HEK293 (cell line): ENCODE measurements at regions not wholly inside any gene's neighbourhood (a gene's known extent, or its start where the extent isn't known, plus 50 kb on each side); places are given as distances from the start of the nearest gene placed in this dataset.

Experiments
- CTCF ChIA-PET: fragments of 350-600 bp; formaldehyde crosslinking; extraction: SDS; loops from one replicate; lab custom pipeline; 2021; ENCODE audit warnings: antibody characterized with exemption; lab: Yijun Ruan, JAX
- POLR2A ChIA-PET: fragments of 300-600 bp; formaldehyde crosslinking; extraction: SDS; loops from one replicate; lab custom pipeline; 2020; ENCODE audit warnings: antibody characterized with exemption, inconsistent platforms; lab: Yijun Ruan, JAX
- H3K27ac ChIP-seq: fragments of 200-500 bp; sonication (Bioruptor generic); 2 replicates; pipeline ENCODE4 v1.5.1; 2014; ENCODE audit warnings: low read depth, low read length, control low read depth, inconsistent platforms; ENCODE audit errors: extremely low read depth
- H3K36me3 ChIP-seq, 2 experiments: fragments of 200-500 bp in 1 of 2; sonication (Bioruptor generic) in 1 of 2; 1 replicate in 1 of 2; 2 replicates in 1 of 2; pipeline ENCODE4 v1.5.1; 2014 to 2017; ENCODE audit warnings: inconsistent platforms in 2 of 2, low read length in 2 of 2; ENCODE audit not compliant: control insufficient read depth in 2 of 2, insufficient read depth in 1 of 2
- H3K4me1 ChIP-seq: fragments of 200-500 bp; sonication (Bioruptor generic); 2 replicates; pipeline ENCODE4 v1.5.1; 2014; ENCODE audit warnings: mild to moderate bottlenecking, low read length, inconsistent platforms; ENCODE audit not compliant: control insufficient read depth, insufficient read depth
- H3K4me3 ChIP-seq: 2 replicates; pipeline ENCODE4 v1.5.1; 2011; ENCODE audit warnings: low read depth, mild to moderate bottlenecking, control low read depth, low read length, moderate library complexity
- H3K9me3 ChIP-seq: fragments of 200-500 bp; sonication (Bioruptor generic); 2 replicates; pipeline ENCODE4 v1.5.1; 2014; ENCODE audit warnings: low read depth, low read length, inconsistent platforms; ENCODE audit not compliant: control insufficient read depth, insufficient read depth
- GLIS2 ChIP-seq: fragments of 450-650 bp; formaldehyde crosslinking; IDR thresholded peaks from 2 replicates; pipeline ENCODE4 v1.5.1; 2016; ENCODE audit warnings: missing biosample characterization, missing genetic modification characterization
- KLF10 ChIP-seq: fragments of 450-650 bp; IDR thresholded peaks from 2 replicates; pipeline ENCODE4 v1.5.1; 2018; ENCODE audit warnings: missing biosample characterization, mild to moderate bottlenecking, missing genetic modification characterization
- SP7 ChIP-seq: fragments of 450-650 bp; formaldehyde crosslinking; IDR thresholded peaks from 2 replicates; pipeline ENCODE4 v1.5.1; 2016; ENCODE audit warnings: missing biosample characterization, missing genetic modification characterization
- ZBTB21 ChIP-seq: fragments of 450-650 bp; formaldehyde crosslinking; IDR thresholded peaks from 2 replicates; pipeline ENCODE4 v1.5.1; 2017; ENCODE audit warnings: missing biosample characterization, missing genetic modification characterization
- ZBTB7A ChIP-seq: fragments of 450-650 bp; formaldehyde crosslinking; IDR thresholded peaks from 2 replicates; pipeline ENCODE4 v1.5.1; 2016; ENCODE audit warnings: low read depth, missing biosample characterization, missing genetic modification characterization
- ZNF138 ChIP-seq: fragments of 450-650 bp; formaldehyde crosslinking; IDR thresholded peaks from 2 replicates; pipeline ENCODE4 v1.5.1; 2016; ENCODE audit warnings: missing biosample characterization, missing genetic modification characterization, borderline replicate concordance
- ZNF146 ChIP-seq: fragments of 450-650 bp; formaldehyde crosslinking; IDR thresholded peaks from 2 replicates; pipeline ENCODE4 v1.5.1; 2016; ENCODE audit warnings: missing biosample characterization, missing genetic modification characterization
- ZNF169 ChIP-seq: fragments of 450-650 bp; formaldehyde crosslinking; IDR thresholded peaks from 2 replicates; pipeline ENCODE4 v1.5.1; 2016; ENCODE audit warnings: missing biosample characterization, missing genetic modification characterization
- ZNF24 ChIP-seq: fragments of 450-650 bp; formaldehyde crosslinking; IDR thresholded peaks from 2 replicates; pipeline ENCODE4 v1.5.1; 2016; ENCODE audit warnings: missing biosample characterization, missing genetic modification characterization
- ZNF311 ChIP-seq: fragments of 450-650 bp; formaldehyde crosslinking; IDR thresholded peaks from 2 replicates; pipeline ENCODE4 v1.5.1; 2017; ENCODE audit warnings: missing biosample characterization, missing genetic modification characterization, borderline replicate concordance
- ZNF433 ChIP-seq: fragments of 450-650 bp; formaldehyde crosslinking; IDR thresholded peaks from 2 replicates; pipeline ENCODE4 v1.5.1; 2016; ENCODE audit warnings: missing biosample characterization, missing genetic modification characterization, low read depth
- ZNF521 ChIP-seq: fragments of 450-650 bp; formaldehyde crosslinking; IDR thresholded peaks from 2 replicates; pipeline ENCODE4 v1.5.1; 2017; ENCODE audit warnings: missing biosample characterization, mild to moderate bottlenecking, missing genetic modification characterization
- ZNF626 ChIP-seq: fragments of 450-650 bp; sonication (Bioruptor Pico); formaldehyde crosslinking; IDR thresholded peaks from 2 replicates; pipeline ENCODE4 v1.5.1; 2018; ENCODE audit warnings: missing biosample characterization, missing genetic modification characterization, inconsistent platforms
- TF ChIP-seq, protein P1 (sequence below): fragments of 450-650 bp; formaldehyde crosslinking; IDR thresholded peaks from 2 replicates; pipeline ENCODE4 v1.5.0; 2017; ENCODE audit warnings: missing biosample characterization, missing genetic modification characterization, borderline replicate concordance
- TF ChIP-seq, protein P2 (sequence below): fragments of 450-650 bp; formaldehyde crosslinking; conservative IDR thresholded peaks from 2 replicates; pipeline ENCODE4 v1.5.1; 2016; ENCODE audit warnings: low read depth, missing biosample characterization, missing genetic modification characterization
- TF ChIP-seq, protein P3 (sequence below): fragments of 450-650 bp; formaldehyde crosslinking; IDR thresholded peaks from 2 replicates; pipeline ENCODE4 v1.5.1; 2016; ENCODE audit warnings: missing biosample characterization, missing genetic modification characterization
- TF ChIP-seq, protein P4 (sequence below): fragments of 450-650 bp; formaldehyde crosslinking; IDR thresholded peaks from 2 replicates; pipeline ENCODE4 v1.5.1; 2016; ENCODE audit warnings: missing biosample characterization, missing genetic modification characterization
- TF ChIP-seq, protein P5 (sequence below): fragments of 450-650 bp; formaldehyde crosslinking; IDR thresholded peaks from 2 replicates; pipeline ENCODE4 v1.5.1; 2016; ENCODE audit warnings: missing biosample characterization, missing genetic modification characterization, borderline replicate concordance

DNA sequence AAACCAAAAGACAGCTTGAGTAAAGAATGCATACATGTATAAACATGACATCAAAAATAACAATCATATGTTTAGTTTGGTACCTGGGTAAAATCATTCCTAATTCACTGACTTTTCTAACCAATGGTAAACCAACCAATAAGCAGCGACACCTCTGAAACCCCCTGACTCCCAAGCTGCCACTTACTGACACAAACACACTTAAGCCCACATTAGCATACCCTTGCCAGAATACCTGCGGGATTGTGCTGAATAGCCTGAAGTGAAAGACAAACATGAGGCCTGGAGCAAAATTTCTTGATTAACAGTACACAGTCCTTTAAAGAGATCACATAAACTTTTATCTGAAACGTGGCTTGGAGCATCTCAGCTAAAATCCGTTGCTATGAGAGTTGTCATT is 902.9 kb downstream of the TMEM182 start:
- POLR2A ChIA-PET: no interaction called here
- CTCF ChIA-PET: no interaction called here

DNA sequence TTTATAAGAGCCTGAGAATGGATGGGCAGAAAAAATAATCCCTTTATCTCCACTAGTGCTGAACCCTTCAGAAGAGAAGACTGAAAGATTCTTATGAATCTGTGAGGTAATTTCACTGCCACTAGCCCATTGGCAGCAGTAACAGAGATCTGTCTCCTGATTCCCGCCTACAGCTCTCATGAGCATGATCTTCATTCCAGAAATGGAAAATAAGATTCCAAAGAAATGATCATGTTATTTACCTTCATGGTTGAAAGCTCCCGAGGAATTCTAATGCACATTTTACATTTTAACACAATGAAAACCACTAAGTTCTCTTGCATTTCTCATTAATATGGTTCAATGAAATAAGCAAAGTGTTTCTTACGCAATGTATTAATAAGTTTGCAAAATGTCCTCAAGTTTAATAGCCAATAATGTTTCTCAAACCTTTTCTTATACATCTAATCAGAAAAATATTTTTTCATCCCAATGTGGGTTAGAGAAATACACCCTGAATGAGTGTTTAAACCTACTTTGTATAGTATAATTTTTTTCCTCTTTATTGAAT is 905.6 kb downstream of the TMEM182 start:
- Histone ChIP-seq H3K4me3 (no peak overlapping the region), H3K27ac (no peak overlapping the region), H3K9me3 (no peaks in the 10 kb centered on the region), H3K36me3 (no peaks in the 10 kb centered on the region), H3K4me1 (no peaks in the 10 kb centered on the region)
- ChIA-PET CTCF (no interaction called here), POLR2A (no interaction called here)
- TF ChIP-seq ZNF433 (tag by site-specific recombination) (no peak), ZBTB21 (tag by site-specific recombination) (no peak), KLF10 (tag by site-specific recombination) (no peak), ZNF311 (tag by site-specific recombination) (no peak), SP7 (tag by site-specific recombination) (no peak), ZNF169 (tag by site-specific recombination) (no peak)
- TF ChIP-seq, protein P1, sequence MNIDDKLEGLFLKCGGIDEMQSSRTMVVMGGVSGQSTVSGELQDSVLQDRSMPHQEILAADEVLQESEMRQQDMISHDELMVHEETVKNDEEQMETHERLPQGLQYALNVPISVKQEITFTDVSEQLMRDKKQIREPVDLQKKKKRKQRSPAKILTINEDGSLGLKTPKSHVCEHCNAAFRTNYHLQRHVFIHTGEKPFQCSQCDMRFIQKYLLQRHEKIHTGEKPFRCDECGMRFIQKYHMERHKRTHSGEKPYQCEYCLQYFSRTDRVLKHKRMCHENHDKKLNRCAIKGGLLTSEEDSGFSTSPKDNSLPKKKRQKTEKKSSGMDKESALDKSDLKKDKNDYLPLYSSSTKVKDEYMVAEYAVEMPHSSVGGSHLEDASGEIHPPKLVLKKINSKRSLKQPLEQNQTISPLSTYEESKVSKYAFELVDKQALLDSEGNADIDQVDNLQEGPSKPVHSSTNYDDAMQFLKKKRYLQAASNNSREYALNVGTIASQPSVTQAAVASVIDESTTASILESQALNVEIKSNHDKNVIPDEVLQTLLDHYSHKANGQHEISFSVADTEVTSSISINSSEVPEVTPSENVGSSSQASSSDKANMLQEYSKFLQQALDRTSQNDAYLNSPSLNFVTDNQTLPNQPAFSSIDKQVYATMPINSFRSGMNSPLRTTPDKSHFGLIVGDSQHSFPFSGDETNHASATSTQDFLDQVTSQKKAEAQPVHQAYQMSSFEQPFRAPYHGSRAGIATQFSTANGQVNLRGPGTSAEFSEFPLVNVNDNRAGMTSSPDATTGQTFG (tag by site-specific recombination): no peak
- TF ChIP-seq, protein P2, sequence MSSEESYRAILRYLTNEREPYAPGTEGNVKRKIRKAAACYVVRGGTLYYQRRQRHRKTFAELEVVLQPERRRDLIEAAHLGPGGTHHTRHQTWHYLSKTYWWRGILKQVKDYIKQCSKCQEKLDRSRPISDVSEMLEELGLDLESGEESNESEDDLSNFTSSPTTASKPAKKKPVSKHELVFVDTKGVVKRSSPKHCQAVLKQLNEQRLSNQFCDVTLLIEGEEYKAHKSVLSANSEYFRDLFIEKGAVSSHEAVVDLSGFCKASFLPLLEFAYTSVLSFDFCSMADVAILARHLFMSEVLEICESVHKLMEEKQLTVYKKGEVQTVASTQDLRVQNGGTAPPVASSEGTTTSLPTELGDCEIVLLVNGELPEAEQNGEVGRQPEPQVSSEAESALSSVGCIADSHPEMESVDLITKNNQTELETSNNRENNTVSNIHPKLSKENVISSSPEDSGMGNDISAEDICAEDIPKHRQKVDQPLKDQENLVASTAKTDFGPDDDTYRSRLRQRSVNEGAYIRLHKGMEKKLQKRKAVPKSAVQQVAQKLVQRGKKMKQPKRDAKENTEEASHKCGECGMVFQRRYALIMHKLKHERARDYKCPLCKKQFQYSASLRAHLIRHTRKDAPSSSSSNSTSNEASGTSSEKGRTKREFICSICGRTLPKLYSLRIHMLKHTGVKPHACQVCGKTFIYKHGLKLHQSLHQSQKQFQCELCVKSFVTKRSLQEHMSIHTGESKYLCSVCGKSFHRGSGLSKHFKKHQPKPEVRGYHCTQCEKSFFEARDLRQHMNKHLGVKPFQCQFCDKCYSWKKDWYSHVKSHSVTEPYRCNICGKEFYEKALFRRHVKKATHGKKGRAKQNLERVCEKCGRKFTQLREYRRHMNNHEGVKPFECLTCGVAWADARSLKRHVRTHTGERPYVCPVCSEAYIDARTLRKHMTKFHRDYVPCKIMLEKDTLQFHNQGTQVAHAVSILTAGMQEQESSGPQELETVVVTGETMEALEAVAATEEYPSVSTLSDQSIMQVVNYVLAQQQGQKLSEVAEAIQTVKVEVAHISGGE: no peak
- TF ChIP-seq, protein P3, sequence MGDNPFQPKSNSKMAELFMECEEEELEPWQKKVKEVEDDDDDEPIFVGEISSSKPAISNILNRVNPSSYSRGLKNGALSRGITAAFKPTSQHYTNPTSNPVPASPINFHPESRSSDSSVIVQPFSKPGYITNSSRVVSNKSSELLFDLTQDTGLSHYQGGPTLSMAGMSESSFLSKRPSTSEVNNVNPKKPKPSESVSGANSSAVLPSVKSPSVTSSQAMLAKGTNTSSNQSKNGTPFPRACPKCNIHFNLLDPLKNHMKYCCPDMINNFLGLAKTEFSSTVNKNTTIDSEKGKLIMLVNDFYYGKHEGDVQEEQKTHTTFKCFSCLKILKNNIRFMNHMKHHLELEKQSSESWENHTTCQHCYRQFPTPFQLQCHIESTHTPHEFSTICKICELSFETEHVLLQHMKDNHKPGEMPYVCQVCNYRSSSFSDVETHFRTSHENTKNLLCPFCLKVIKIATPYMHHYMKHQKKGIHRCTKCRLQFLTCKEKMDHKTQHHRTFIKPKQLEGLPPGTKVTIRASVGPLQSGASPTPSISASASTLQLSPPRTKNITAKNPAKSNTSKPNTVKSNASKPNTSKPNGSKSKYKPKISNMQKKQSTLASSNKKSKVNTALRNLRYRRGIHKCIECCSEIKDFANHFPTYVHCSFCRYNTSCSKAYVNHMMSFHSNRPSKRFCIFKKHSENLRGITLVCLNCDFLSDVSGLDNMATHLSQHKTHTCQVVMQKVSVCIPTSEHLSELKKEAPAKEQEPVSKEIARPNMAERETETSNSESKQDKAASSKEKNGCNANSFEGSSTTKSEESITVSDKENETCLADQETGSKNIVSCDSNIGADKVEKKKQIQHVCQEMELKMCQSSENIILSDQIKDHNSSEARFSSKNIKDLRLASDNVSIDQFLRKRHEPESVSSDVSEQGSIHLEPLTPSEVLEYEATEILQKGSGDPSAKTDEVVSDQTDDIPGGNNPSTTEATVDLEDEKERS (tag by site-specific recombination): no peak
- TF ChIP-seq, protein P4, sequence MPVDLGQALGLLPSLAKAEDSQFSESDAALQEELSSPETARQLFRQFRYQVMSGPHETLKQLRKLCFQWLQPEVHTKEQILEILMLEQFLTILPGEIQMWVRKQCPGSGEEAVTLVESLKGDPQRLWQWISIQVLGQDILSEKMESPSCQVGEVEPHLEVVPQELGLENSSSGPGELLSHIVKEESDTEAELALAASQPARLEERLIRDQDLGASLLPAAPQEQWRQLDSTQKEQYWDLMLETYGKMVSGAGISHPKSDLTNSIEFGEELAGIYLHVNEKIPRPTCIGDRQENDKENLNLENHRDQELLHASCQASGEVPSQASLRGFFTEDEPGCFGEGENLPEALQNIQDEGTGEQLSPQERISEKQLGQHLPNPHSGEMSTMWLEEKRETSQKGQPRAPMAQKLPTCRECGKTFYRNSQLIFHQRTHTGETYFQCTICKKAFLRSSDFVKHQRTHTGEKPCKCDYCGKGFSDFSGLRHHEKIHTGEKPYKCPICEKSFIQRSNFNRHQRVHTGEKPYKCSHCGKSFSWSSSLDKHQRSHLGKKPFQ (tag by site-specific recombination): no peak

More for the DNA sequence above, 902.9 kb downstream of the TMEM182 start:
- Histone ChIP-seq H3K27ac (no peak overlapping the region), H3K9me3 (no peaks in the 10 kb centered on the region), H3K4me3 (no peak overlapping the region), H3K4me1 (no peaks in the 10 kb centered on the region), H3K36me3 (no peaks in the 10 kb centered on the region)
- TF ChIP-seq, protein P3 (tag by site-specific recombination): no peak
- TF ChIP-seq ZNF626 (tag by site-specific recombination) (no peak), ZNF24 (no peak), ZNF146 (tag by site-specific recombination) (no peak), ZBTB7A (no peak), ZNF138 (no peak), GLIS2 (tag by site-specific recombination) (no peak), ZNF521 (tag by site-specific recombination) (no peak)
- TF ChIP-seq, protein P5, sequence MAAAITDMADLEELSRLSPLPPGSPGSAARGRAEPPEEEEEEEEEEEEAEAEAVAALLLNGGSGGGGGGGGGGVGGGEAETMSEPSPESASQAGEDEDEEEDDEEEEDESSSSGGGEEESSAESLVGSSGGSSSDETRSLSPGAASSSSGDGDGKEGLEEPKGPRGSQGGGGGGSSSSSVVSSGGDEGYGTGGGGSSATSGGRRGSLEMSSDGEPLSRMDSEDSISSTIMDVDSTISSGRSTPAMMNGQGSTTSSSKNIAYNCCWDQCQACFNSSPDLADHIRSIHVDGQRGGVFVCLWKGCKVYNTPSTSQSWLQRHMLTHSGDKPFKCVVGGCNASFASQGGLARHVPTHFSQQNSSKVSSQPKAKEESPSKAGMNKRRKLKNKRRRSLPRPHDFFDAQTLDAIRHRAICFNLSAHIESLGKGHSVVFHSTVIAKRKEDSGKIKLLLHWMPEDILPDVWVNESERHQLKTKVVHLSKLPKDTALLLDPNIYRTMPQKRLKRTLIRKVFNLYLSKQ (tag by site-specific recombination): no peak
